ENCODE measurements at regions not wholly inside any gene's neighbourhood (a gene's known extent, or its start where the extent isn't known, plus 50 kb on each side); places are given as distances from the start of the nearest gene placed in this dataset.
"Not testable (repeated sequence)": the region's sequence is repeated elsewhere in the genome, so short reads cannot be mapped to it uniquely, and the experiment has no call there.

GRCh38 chr1:183081-183480 is 268.4 kb downstream of the OR4F29 start:
- H3K4me1 ChIP-seq; ATAC-seq; intact Hi-C loops (cut with DNase I); H3K4me3 ChIP-seq; H3K27ac ChIP-seq; H3K9me3 ChIP-seq; H3K27me3 ChIP-seq; H3K36me3 ChIP-seq: not testable (repeated sequence)
- peak; percentile 19 to 51 (median 38) for DNase-seq
- WGBS (ENCODE audit: insufficient coverage, low coverage, low lambda C conversion rate, missing lambda C conversion rate) = 87% methylated on average over 5 of the region's 10 CpGs

- H3K9me3 ChIP-seq; H3K4me3 ChIP-seq; ATAC-seq; H3K27ac ChIP-seq; intact Hi-C loops (cut with DNase I); H3K27me3 ChIP-seq; H3K36me3 ChIP-seq; H3K4me1 ChIP-seq: not testable (repeated sequence)
- peak in 1 of 3 donors; percentile 25 for DNase-seq
- 92% methylated on average over 3 of the region's 7 CpGs for WGBS (ENCODE audit: insufficient coverage, low coverage, low lambda C conversion rate, missing lambda C conversion rate)
Measured at GRCh38 chr1:182631-183030, 268.8 kb downstream of the OR4F29 start.

- ATAC-seq (peak in 2 of 4 donors; percentile 17 to 34), DNase-seq (peak; percentile 71 to 78 (median 78))
- H3K27ac ChIP-seq; H3K36me3 ChIP-seq; intact Hi-C loops (cut with DNase I); H3K9me3 ChIP-seq; H3K4me1 ChIP-seq; H3K4me3 ChIP-seq; H3K27me3 ChIP-seq: not testable (repeated sequence)
- WGBS (ENCODE audit: insufficient coverage, low coverage, low lambda C conversion rate, missing lambda C conversion rate) = 80% methylated on average over 50 of the region's 79 CpGs
- TF ChIP-seq CTCF (IDR thresholded peaks at IDR 0.05) = peak in 1 of 4 donors; percentile 9
Measured at GRCh38 chr1:181247-182216, 269.9 kb downstream of the OR4F29 start.

GRCh38 chr1:180749-181205 is 270.7 kb downstream of the OR4F29 start:
- H3K4me1 ChIP-seq; intact Hi-C loops (cut with DNase I); H3K27me3 ChIP-seq; H3K36me3 ChIP-seq; H3K9me3 ChIP-seq; H3K27ac ChIP-seq; H3K4me3 ChIP-seq: not testable (repeated sequence)
- peak in 2 of 4 donors; percentile 26 to 57 for ATAC-seq
- WGBS (ENCODE audit: insufficient coverage, low coverage, low lambda C conversion rate, missing lambda C conversion rate) = 85% methylated on average over 28 of the region's 28 CpGs
- peak; percentile 17 to 46 (median 42) for DNase-seq

GRCh38 chr1:138842-139241 is 312.6 kb downstream of the OR4F29 start:
- DNase-seq = peak in 1 of 3 donors; percentile 28
- 85% methylated on average over 3 of the region's 4 CpGs for WGBS (ENCODE audit: insufficient coverage, low coverage, low lambda C conversion rate, missing lambda C conversion rate)
- ATAC-seq; intact Hi-C loops (cut with DNase I); H3K27me3 ChIP-seq; H3K36me3 ChIP-seq; H3K9me3 ChIP-seq; H3K4me1 ChIP-seq; H3K4me3 ChIP-seq; H3K27ac ChIP-seq: not testable (repeated sequence)

GRCh38 chr1:137664-138063 is 313.8 kb downstream of the OR4F29 start:
- ATAC-seq; H3K36me3 ChIP-seq; H3K9me3 ChIP-seq; H3K4me3 ChIP-seq; H3K4me1 ChIP-seq; H3K27ac ChIP-seq; H3K27me3 ChIP-seq; intact Hi-C loops (cut with DNase I): not testable (repeated sequence)
- WGBS (ENCODE audit: insufficient coverage, low coverage, low lambda C conversion rate, missing lambda C conversion rate) = 50% methylated on average over 1 of the region's 16 CpGs
- peak in 1 of 3 donors; percentile 12 for DNase-seq

GRCh38 chr1:136344-136932 is 315.0 kb downstream of the OR4F29 start:
- H3K27ac ChIP-seq; H3K4me1 ChIP-seq; H3K36me3 ChIP-seq; H3K27me3 ChIP-seq; H3K9me3 ChIP-seq; H3K4me3 ChIP-seq; ATAC-seq; intact Hi-C loops (cut with DNase I): not testable (repeated sequence)
- peak in 1 of 3 donors; percentile 31 for DNase-seq
- 92% methylated on average over 27 of the region's 34 CpGs for WGBS (ENCODE audit: insufficient coverage, low coverage, low lambda C conversion rate, missing lambda C conversion rate)

GRCh38 chr1:134936-135335 is 316.5 kb downstream of the OR4F29 start:
- WGBS (ENCODE audit: insufficient coverage, low coverage, low lambda C conversion rate, missing lambda C conversion rate) = 88% methylated on average over 8 of the region's 21 CpGs
- H3K27ac ChIP-seq; H3K4me1 ChIP-seq; H3K36me3 ChIP-seq; H3K27me3 ChIP-seq; intact Hi-C loops (cut with DNase I); H3K9me3 ChIP-seq; H3K4me3 ChIP-seq; ATAC-seq: not testable (repeated sequence)
- peak in 2 of 3 donors; percentile 13 to 37 for DNase-seq

GRCh38 chr1:118440-118839 is 333.0 kb downstream of the OR4F29 start:
- H3K27me3 ChIP-seq; DNase-seq; intact Hi-C loops (cut with DNase I); ATAC-seq; H3K4me3 ChIP-seq; H3K9me3 ChIP-seq; H3K27ac ChIP-seq; H3K36me3 ChIP-seq; H3K4me1 ChIP-seq: not testable (repeated sequence)

- H3K9me3 ChIP-seq; ATAC-seq; H3K36me3 ChIP-seq; H3K4me1 ChIP-seq; H3K4me3 ChIP-seq; H3K27me3 ChIP-seq; DNase-seq; H3K27ac ChIP-seq; intact Hi-C loops (cut with DNase I): not testable (repeated sequence)
- WGBS (ENCODE audit: insufficient coverage, low coverage, low lambda C conversion rate, missing lambda C conversion rate) = 88% methylated on average over 2 of the region's 2 CpGs
Measured at GRCh38 chr1:115534-115933, 335.9 kb downstream of the OR4F29 start.

Measured in right lobe of liver (tissue), 6 donors.